ENCODE measurements at regions not wholly inside any gene's neighbourhood (a gene's known extent, or its start where the extent isn't known, plus 50 kb on each side); places are given as distances from the start of the nearest gene placed in this dataset.
"Not testable (repeated sequence)": the region's sequence is repeated elsewhere in the genome, so short reads cannot be mapped to it uniquely, and the experiment has no call there.

DNA sequence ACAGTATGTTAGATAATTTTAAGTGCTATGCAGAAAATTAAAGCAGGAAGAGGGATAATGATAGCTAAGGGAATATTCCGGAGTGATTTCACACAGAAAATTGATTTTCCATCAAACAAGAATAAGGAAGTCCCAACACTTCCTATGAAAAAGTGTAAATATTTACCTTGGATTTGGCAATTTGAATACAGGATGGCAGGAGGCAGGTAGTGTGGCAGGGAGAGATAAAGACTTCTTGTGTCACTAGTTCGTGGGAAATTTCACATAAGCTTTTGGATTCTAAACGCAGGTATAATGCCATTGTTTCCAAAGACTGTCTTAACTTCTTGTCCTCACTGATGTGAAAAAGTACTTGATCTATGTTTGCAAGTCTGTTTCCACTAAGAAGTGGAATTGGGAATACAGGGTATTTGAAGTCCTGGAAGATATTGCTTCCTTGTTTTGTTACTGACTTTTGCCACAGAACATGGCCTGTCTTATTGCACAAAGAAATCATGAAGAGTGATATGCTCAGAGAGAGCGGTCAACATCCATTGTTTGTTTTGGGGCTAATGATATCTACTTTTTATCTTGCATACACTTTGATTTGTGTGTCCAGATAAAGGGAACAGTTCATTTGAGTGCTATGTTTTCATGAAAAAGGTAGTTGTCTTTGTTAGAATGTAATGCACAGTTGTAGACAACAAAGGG, 1216.1 kb upstream of the FAM98A start:
- no peak for DNase-seq (ENCODE audit: low spot score)

DNA sequence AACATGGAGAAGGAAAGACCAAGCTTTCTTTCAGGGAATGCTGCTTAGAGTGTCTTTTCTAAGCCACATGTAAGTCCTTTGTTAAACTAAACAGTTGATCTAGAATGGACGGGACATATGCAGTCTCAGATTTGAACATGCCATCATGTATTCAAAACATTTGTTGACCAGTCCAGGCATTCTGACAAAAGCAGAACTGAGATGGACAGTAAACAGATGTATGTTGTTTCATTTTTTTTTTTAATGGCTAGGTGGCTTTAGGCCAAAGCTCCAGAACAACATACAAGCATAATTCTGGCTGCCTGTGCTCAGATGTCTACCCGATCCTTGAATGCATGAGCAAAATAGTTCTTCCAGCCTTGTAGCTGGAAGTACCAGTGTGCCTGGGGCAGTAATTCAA, 1211.4 kb upstream of the FAM98A start:
- no peak for DNase-seq (ENCODE audit: low spot score)

DNA sequence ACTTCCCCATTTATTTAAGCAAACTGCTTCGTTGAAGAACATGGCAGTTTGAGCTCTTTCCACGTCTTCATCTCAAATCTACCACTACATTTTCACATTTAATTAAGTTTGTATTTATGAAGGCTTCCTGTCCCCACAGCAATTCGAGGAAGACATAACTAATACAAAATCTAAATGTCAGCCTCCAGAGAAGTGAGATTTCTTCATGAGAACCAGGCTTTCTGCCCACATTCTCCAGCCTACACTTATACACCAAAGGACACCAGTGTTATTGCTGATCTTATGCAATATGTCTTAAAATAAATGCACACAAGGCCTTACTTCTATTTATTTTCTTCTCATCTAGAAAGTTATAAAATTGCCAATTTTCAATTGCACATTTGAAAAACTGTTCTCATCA, 1209.3 kb upstream of the FAM98A start:
- no peak for DNase-seq (ENCODE audit: low spot score)

DNA sequence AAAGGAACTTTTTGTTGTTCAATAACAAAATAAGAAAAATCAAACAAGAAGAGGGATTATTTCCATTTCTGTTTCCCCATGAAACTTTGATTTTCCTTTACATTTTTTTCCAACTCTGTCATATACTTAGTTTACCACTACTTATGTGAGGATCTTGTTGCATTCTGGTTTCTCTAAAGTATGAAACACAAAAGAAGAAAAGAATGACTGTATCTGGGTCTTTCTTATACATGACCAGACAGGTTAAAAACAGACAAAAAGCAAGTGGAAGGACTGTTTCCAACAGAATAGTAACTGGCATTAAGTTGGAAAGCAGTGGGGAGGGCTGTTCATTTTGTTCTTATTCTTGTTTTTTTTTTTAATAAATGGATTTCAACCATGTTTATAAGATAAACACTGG, 1207.8 kb upstream of the FAM98A start:
- no peak for DNase-seq (ENCODE audit: low spot score)

DNA sequence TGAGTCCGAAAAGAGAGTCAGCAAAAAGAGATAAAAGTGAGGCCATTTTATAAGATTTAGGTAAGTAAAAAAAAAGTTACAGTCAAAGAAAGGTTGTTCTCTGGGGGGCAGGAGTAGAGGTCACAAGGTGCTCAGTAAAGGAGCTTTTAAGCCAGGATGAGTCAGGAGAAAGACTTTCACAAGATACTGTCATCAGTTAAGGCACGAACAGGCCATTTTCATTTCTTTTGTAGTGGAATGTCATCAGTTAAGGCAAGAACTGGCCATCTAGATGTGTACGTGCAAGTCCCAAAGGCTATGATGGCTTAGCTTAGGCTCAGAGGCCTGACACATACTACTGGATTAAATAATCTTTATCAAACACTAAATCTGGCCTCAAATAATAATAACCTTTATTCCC, 1207.3 kb upstream of the FAM98A start:
- no peak for DNase-seq (ENCODE audit: low spot score)

DNA sequence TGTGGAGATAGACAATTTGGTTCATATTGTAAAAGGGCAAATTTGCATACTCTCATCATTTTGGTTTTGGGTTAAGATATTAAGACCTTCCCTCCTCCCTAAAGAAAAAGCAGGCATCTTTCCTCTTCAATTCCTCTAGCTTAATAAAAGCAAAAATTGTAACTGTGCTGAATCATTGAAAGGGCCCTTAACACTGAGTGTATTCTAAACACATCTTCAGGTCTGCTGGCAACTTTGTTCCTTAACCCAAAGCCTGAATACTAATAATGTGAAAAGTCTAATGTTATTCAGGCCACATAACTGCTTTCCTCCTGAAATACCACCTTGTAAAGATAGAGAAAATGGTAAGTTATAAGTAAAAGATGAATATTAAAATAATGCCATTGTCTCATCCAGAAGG, 1200.5 kb upstream of the FAM98A start:
- no peak for DNase-seq (ENCODE audit: low spot score)

DNA sequence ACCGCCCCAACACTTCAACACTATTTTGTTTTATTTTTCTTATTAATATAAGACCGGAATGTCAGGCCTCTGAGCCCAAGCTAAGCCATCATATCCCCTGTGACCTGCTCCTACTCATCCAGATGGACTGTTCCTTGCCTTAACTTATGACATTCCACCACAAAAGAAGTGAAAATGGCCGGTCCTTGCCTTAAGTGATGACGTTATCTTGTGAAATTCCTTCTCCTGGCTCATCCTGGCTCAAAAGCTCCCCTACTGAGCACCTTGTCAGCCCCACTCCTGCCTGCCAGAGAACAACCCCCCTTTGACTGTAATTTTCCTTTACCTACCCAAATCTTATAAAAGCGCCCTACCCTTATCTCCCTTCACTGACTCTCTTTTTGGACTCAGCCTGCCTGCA, 1196.5 kb upstream of the FAM98A start:
- not testable (repeated sequence) for DNase-seq (ENCODE audit: low spot score)

DNA sequence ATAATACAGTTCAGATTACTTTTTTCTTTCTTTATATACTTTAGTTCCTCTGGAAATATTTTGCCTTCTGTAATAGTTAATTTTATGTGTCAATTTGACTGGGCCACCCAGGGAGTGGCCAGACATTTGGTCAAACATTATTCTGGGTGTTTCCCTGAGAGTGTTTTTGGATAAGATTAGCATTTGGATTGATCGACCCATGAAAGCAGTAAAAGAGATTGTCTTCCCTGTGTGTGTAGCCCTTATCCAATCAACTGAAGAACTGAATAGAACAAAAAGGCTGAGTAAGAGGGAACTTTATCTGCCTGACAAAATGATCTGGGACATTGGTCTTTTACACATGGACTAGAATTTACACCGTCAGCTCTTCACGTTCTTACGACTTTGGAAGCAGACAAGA, 1190.1 kb upstream of the FAM98A start:
- no peak for DNase-seq (ENCODE audit: low spot score)

DNA sequence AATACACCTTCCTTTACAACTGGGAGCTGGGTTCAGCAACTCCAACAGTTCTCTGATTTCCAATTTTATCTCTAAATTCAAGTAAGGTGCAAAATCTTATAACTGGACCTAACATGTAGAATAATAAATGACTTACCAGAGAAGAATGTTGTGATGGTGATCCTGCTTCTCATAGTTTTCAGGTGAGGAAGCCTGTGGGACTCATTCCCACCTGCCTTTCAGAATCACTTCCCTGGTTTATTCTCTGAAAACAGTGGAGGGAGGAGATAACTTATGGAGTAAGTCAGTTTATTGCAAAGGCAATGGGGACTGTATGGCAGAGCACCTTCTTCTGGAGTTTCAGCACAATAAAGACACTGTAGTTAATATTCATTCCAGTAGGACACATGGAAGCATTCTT, 1188.2 kb upstream of the FAM98A start:
- no peak for DNase-seq (ENCODE audit: low spot score)

DNA sequence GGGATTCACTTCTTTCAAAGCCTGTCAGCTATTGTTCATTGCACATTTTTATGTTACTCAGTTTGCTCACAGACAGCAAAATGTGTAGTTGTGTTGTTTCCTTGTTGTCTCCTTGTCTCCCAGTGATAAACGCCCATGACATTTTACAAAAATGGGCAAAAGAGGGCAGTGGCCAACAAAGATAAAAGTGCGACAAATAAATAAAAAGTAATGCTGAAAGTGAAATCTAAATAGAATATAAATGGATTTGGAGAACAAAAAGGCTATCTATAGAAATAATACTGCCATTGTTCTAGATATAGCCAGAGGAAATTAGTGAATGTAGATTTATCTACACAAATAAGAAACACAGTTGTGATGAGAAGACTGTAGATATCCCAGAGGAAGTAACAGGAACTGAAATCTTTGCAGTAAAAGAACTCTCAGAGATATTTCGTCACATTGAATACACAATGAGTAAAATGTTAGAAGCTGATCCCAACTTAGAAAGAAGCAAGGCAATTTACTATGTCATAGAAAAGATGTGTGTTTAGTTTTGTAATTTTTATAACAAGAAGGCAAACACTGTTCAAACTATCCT, 1186.2 kb upstream of the FAM98A start:
- no peak for DNase-seq (ENCODE audit: low spot score)

DNA sequence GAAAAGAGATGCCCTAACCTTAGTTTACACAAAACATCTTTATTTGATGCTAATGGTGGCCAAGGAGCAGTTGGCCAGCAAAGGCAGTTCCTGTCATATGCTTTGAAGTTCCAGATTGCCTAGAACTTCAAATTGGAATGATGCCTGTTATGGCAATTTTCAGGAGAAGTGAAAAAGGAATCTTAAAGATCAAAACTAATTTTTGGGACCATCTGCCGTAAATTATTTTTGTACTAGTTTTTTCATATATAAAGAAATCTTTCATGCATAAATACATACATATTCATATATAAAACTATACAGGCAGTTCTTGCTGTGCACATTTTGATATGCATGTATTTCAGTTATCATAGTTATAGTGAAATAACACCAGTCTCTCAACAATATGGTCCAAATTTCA, 1185.6 kb upstream of the FAM98A start:
- DNase-seq (ENCODE audit: low spot score), result no peak

DNA sequence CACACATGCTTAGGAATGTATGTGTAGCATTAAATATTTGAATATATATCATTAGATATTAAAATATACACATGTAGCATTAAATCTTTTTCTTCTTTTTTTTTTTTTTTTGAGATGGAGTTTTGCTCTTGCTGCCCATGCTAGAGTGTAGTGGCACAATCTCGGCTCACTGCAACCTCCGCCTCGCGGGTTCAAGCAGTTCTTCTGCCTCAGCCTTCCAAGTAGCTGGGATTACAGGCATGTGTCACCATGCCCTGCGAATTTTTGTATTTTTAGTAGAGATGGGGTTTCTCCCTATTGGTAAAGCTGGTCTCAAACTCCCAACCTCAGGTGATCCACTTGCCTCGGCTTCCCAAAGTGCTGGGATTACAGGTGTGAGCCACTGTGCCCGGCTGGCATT, 1151.6 kb upstream of the FAM98A start:
- not testable (repeated sequence) for DNase-seq (ENCODE audit: low spot score)

DNA sequence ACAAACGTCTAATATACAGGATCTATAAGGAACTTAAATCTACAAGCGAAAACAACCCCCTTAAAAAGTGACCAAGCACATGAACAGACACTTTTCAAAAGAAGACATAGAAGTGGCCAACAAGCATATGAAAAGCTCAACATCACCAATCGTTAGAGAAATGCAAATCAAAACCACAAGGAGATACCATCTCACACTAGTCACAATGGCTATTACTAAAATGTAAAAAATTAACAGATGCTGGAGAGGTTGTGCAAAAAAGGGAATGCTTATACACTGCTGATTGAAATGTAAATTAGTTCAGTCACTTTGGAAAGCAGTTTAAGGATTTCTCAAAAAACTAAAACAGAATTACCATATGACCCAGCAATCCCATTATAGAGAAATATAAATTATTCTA, 1148.5 kb upstream of the FAM98A start:
- DNase-seq (ENCODE audit: low spot score), result no peak

DNA sequence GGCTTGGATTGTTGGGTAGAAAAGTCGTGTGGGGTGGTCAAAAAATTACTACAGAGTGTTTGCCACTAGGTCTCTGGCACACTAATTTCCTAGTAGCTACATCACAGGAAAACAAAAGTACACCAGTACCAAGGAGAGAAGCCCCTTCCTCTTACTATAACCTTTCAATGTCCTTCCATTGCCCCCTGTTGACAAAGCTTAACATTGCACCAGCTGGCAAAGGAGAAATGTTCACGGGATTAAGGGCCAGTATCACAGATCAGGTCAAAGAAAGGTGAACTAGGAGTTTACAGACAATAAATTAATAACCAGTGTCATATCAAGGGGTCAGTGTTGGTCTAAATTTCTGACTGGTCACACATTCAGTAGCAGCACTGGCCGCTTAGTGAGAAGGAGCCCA, 1139.6 kb upstream of the FAM98A start:
- DNase-seq (ENCODE audit: low spot score), result no peak

DNA sequence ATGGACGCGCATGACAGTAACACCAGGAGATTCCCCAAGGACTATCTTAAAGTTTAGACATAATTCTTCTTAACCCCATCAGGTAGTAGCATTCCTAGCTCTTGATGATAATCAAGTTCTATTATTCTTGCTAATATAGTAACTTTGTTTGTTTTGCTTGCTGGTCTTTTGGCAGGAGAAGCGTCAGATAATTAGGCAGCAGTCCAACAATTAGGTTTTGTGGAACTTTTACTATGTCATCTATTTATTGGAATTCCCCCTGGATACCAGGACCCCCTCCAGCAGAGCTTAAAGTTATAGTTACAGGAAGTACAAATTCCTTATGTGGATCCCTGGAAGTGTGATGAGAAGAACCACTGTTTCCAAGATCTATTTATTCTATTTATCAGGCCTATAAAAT, 1138.0 kb upstream of the FAM98A start:
- no peak for DNase-seq (ENCODE audit: low spot score)

DNA sequence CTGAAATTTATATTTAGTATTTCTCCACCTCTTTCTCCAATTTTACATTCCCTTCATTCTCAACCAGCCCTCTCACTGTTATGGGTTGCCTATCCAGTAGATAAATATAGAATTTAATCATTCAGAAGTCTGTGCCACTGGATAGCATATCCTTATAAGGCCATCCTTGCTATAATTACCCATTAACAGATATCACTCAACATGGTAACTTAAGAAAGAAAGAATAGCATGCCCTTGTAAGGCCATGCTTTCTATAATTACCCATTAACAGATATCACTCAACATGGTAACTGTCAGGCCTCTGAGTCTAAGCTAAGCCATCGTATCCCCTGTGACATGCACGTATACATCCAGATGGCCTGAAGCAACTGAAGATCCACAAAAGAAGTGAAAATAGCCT, 1137.4 kb upstream of the FAM98A start:
- no peak for DNase-seq (ENCODE audit: low spot score)

DNA sequence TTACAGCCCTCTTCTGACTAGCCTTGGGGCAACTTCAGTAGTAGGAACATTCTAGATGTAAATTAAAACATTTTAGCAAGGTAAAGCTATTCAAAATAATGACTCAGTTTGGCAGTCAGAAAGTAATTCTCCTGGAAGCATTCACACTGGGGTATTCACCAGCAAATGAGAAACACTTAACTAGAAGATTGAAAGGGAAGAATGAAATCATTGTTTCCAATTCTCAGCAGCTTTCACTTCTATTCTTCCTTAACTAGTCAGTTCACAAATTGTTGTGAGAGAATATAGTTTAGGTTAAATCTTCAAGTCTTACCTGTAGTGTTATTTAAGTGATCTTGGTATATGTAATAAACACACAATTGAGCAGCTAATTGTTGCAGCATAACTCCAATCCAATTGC, 1135.6 kb upstream of the FAM98A start:
- no peak for DNase-seq (ENCODE audit: low spot score)

DNA sequence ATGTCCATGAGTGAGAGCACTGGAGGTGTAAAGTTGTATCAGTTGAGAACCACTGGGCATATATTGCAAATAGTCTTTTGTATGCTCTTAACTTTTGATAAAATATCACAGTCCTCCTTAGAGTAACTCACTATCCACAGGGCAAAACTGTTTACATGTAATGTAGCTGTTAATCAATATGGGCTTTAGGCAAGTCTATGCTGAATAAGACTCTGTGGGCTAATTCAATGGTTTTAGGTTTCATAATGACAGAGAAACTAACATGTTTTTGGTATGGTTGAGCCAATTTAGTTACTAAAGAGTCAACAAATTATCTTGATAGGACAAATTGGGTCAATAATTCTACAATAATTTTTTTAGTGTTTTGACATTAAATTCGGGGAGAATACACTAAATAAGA, 1134.9 kb upstream of the FAM98A start:
- DNase-seq (ENCODE audit: low spot score), result no peak

DNA sequence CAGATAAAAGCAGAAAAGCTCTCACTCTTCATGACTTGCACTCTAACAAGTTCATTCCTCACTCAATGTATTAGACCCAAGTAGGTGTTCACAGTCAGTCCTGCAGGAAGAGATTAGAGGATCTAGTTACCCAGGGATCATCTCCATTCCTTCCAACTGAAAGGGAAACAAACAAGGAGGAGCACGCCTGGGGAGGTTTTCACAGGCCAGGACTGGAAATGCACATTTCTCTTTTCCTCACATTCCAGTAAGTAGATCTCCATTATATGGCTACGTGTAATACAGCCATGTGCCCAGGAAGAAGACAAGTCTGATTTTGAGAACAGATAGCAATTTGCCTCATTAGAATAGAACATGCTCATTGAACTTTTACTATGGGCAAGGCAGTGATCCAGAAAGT, 1132.2 kb upstream of the FAM98A start:
- no peak for DNase-seq (ENCODE audit: low spot score)

DNA sequence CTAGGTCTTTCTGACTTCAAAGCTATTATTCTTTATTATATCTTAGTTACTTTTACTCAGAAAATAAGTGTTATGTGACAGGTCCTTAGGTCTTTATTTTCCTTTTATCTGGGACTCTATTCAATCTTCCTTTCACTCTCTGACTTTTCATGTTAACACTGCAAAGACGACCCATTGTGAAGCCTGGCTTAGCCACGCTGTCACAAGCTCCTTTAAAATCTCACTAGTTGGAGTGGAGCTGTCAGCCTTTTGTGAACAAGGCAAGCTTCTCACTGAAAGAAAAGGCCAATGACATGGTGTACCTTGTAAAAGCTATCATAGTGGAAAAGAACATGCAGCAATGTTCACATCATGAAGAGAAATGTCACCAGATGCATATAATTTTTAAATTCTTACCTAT, 1130.7 kb upstream of the FAM98A start:
- no peak for DNase-seq (ENCODE audit: low spot score)

DNA sequence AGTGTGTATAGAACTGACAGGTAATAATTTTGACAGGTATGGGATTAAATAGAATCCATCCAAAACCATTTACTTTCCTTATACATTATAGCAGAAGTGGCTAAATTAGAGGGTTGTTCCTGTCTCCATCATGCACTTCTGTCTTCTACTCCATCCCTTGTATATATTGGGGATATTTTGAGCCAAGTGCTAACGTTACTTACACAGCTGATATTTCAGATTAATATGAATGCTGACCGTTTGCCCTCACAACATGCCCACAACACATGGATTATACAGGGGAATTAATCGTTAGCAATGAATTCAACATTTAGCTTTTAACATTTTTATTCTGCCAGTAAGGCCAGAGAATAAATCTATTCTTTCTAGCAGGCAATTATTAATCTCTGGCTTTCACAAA, 1125.0 kb upstream of the FAM98A start:
- no peak for DNase-seq (ENCODE audit: low spot score)

DNA sequence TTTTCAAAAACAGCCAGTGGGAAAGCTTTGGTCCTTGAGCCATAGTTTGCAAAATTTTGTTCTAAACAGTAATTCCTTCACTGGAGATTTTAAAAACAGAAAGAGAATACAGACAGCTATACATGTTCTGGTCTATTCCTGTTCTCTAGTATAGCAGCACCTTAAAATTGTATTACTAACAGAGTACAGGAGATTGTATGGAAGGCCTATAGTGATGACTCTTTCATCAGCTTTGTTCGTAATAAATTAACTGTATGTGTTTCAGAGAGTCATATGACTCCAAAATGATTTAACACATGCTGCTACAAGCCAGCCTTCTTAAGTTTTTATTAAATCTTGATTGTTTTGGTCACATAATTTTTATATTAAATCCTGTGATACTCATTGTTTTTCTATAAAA, 1124.6 kb upstream of the FAM98A start:
- no peak for DNase-seq (ENCODE audit: low spot score)

DNA sequence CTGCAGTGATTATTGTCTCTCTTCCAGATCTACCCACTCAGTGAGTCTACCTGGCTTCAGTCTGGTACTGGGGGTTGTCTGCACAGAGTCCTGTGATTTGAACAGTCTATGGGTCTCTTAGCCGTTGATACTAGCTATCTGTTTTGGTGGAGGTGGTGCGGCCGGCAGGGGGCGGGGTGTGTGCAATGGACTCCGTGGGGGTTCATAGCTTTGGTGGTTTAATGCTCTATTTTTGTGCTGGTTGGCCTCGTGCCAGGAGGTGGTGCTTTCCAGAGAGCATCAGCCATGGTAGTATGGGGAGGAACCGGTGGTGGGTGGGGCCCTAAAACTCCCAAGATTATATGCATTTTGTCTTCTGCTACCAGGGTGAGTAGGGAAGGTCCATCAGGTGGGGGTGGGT, 1120.1 kb upstream of the FAM98A start:
- DNase-seq (ENCODE audit: low spot score), result no peak

DNA sequence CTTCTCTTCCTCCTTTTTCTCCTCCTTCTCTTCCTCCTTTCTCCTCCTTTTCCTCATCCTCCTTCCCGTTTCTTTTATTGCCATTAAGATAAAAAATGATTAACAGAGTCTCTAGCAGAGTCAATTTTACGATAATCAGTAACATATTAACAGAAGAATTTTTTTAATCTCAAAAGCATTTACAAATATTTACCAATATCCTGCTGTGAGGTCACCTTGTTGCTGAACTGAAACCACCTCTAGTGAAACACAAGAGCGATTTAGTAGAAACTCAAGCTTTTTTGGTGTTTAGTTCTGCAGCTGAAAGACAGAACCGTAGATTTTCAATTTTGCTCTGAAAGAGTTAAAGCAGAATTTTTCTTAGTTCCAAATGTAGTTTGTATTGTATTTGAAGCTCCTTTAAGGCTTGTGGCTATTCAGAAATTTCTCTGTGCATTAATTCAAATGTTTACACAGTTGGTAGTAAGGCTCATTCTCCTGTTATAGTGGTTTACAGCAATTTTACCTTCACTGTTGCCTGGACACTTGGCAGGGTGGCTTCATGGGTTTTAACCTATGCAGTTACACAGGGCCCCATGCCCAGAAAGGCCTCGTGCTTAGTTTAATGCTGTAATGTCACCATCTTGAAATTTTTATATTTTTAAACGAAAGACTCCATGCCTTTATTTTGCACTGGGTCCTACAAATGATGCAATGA, 1106.6 kb upstream of the FAM98A start:
- DNase-seq (ENCODE audit: low spot score), result no peak
